WI38 (cell line): ENCODE measurements at regions not wholly inside any gene's neighbourhood (a gene's known extent, or its start where the extent isn't known, plus 50 kb on each side); places are given as distances from the start of the nearest gene placed in this dataset.

ENCODE experiments used
- H3K4me3 ChIP-seq: 2 replicates; pipeline ENCODE4 v1.5.1; 2011; ENCODE audit warnings: low read depth, mild to moderate bottlenecking, control low read depth, low read length
- CTCF ChIP-seq: IDR thresholded peaks from 2 replicates; pipeline ENCODE4 v1.5.1; 2012; ENCODE audit warnings: low read depth, mild to moderate bottlenecking, control low read depth, low read length

- no peak for TF ChIP-seq CTCF
- no peak overlapping the region for H3K4me3 ChIP-seq
Measured at GRCh38 chr4:33566649-33567048, 2677.7 kb downstream of the ARAP2 start.

- no peak for TF ChIP-seq CTCF
- no peak overlapping the region for H3K4me3 ChIP-seq
Measured at GRCh38 chr4:33577791-33578190, 2666.5 kb downstream of the ARAP2 start.

GRCh38 chr4:33579951-33580350 is 2664.4 kb downstream of the ARAP2 start:
- TF ChIP-seq CTCF, result no peak
- no peak overlapping the region for H3K4me3 ChIP-seq

- TF ChIP-seq CTCF, result no peak
- no peak overlapping the region for H3K4me3 ChIP-seq
Measured at GRCh38 chr4:33592701-33593100, 2651.6 kb downstream of the ARAP2 start.

- no peak for TF ChIP-seq CTCF
- H3K4me3 ChIP-seq, result no peak overlapping the region
Measured at GRCh38 chr4:33606951-33607350, 2637.4 kb downstream of the ARAP2 start.

GRCh38 chr4:33616121-33616520 is 2628.2 kb downstream of the ARAP2 start:
- no peak for TF ChIP-seq CTCF
- H3K4me3 ChIP-seq, result no peak overlapping the region

- no peak overlapping the region for H3K4me3 ChIP-seq
- no peak for TF ChIP-seq CTCF
Measured at GRCh38 chr4:33625748-33626147, 2618.6 kb downstream of the ARAP2 start.
